ENCODE measurements at regions not wholly inside any gene's neighbourhood (a gene's known extent, or its start where the extent isn't known, plus 50 kb on each side); places are given as distances from the start of the nearest gene placed in this dataset.

DNA sequence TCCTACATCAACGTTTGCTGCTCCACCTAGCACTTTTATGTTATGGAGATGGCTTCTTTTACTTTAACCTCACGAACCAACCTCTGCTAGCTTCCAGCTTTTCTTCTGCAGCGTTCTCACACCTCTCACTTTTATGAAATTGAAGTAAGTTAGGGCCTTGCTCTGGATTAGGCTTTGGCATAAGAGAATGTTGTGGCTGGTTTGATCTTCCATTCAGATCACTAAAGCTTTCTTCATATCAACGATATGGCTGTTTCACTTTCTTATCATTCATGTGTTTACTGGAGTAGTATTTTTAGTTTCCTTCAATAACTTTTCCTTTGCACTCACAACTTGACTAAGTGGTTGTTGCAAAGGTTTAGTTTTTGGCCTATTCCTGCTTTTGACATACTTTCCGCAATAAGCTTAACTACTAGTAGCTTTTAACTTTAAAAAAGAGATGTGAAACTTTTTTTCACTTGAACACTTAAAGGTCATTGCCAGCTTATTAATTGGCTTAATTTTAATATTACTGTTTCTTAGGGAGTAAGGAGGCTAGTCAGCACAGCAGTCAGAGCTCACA lies 60.0 kb upstream of the SPRY2 start:
- TF ChIP-seq, protein P1, sequence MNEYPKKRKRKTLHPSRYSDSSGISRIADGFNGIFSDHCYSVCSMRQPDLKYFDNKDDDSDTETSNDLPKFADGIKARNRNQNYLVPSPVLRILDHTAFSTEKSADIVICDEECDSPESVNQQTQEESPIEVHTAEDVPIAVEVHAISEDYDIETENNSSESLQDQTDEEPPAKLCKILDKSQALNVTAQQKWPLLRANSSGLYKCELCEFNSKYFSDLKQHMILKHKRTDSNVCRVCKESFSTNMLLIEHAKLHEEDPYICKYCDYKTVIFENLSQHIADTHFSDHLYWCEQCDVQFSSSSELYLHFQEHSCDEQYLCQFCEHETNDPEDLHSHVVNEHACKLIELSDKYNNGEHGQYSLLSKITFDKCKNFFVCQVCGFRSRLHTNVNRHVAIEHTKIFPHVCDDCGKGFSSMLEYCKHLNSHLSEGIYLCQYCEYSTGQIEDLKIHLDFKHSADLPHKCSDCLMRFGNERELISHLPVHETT (tag by site-specific recombination; IDR thresholded peaks at IDR 0.05), result no peak
- TF ChIP-seq, protein P2, sequence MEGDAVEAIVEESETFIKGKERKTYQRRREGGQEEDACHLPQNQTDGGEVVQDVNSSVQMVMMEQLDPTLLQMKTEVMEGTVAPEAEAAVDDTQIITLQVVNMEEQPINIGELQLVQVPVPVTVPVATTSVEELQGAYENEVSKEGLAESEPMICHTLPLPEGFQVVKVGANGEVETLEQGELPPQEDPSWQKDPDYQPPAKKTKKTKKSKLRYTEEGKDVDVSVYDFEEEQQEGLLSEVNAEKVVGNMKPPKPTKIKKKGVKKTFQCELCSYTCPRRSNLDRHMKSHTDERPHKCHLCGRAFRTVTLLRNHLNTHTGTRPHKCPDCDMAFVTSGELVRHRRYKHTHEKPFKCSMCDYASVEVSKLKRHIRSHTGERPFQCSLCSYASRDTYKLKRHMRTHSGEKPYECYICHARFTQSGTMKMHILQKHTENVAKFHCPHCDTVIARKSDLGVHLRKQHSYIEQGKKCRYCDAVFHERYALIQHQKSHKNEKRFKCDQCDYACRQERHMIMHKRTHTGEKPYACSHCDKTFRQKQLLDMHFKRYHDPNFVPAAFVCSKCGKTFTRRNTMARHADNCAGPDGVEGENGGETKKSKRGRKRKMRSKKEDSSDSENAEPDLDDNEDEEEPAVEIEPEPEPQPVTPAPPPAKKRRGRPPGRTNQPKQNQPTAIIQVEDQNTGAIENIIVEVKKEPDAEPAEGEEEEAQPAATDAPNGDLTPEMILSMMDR (tag by site-specific recombination; IDR thresholded peaks at IDR 0.05), result no peak
- no peak for TF ChIP-seq ZNF404 (tag by site-specific recombination; IDR thresholded peaks at IDR 0.05)
- TF ChIP-seq ZNF701 (tag by site-specific recombination; IDR thresholded peaks at IDR 0.05), result no peak
- TF ChIP-seq, protein P3, sequence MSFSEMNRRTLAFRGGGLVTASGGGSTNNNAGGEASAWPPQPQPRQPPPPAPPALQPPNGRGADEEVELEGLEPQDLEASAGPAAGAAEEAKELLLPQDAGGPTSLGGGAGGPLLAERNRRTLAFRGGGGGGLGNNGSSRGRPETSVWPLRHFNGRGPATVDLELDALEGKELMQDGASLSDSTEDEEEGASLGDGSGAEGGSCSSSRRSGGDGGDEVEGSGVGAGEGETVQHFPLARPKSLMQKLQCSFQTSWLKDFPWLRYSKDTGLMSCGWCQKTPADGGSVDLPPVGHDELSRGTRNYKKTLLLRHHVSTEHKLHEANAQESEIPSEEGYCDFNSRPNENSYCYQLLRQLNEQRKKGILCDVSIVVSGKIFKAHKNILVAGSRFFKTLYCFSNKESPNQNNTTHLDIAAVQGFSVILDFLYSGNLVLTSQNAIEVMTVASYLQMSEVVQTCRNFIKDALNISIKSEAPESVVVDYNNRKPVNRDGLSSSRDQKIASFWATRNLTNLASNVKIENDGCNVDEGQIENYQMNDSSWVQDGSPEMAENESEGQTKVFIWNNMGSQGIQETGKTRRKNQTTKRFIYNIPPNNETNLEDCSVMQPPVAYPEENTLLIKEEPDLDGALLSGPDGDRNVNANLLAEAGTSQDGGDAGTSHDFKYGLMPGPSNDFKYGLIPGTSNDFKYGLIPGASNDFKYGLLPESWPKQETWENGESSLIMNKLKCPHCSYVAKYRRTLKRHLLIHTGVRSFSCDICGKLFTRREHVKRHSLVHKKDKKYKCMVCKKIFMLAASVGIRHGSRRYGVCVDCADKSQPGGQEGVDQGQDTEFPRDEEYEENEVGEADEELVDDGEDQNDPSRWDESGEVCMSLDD (tag by site-specific recombination; IDR thresholded peaks at IDR 0.05), result no peak
- TF ChIP-seq, protein P4, sequence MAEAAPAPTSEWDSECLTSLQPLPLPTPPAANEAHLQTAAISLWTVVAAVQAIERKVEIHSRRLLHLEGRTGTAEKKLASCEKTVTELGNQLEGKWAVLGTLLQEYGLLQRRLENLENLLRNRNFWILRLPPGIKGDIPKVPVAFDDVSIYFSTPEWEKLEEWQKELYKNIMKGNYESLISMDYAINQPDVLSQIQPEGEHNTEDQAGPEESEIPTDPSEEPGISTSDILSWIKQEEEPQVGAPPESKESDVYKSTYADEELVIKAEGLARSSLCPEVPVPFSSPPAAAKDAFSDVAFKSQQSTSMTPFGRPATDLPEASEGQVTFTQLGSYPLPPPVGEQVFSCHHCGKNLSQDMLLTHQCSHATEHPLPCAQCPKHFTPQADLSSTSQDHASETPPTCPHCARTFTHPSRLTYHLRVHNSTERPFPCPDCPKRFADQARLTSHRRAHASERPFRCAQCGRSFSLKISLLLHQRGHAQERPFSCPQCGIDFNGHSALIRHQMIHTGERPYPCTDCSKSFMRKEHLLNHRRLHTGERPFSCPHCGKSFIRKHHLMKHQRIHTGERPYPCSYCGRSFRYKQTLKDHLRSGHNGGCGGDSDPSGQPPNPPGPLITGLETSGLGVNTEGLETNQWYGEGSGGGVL (tag by site-specific recombination; IDR thresholded peaks at IDR 0.05), result no peak
- TF ChIP-seq, protein P5, sequence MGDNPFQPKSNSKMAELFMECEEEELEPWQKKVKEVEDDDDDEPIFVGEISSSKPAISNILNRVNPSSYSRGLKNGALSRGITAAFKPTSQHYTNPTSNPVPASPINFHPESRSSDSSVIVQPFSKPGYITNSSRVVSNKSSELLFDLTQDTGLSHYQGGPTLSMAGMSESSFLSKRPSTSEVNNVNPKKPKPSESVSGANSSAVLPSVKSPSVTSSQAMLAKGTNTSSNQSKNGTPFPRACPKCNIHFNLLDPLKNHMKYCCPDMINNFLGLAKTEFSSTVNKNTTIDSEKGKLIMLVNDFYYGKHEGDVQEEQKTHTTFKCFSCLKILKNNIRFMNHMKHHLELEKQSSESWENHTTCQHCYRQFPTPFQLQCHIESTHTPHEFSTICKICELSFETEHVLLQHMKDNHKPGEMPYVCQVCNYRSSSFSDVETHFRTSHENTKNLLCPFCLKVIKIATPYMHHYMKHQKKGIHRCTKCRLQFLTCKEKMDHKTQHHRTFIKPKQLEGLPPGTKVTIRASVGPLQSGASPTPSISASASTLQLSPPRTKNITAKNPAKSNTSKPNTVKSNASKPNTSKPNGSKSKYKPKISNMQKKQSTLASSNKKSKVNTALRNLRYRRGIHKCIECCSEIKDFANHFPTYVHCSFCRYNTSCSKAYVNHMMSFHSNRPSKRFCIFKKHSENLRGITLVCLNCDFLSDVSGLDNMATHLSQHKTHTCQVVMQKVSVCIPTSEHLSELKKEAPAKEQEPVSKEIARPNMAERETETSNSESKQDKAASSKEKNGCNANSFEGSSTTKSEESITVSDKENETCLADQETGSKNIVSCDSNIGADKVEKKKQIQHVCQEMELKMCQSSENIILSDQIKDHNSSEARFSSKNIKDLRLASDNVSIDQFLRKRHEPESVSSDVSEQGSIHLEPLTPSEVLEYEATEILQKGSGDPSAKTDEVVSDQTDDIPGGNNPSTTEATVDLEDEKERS (tag by site-specific recombination; IDR thresholded peaks at IDR 0.05), result no peak
